Neuronal stem cell (in vitro differentiated cells): ENCODE measurements at regions not wholly inside any gene's neighbourhood (a gene's known extent, or its start where the extent isn't known, plus 50 kb on each side); places are given as distances from the start of the nearest gene placed in this dataset. TPM values are rescaled to one million over a fixed set of nuclear protein-coding genes. Genes with fewer than 3 reads are reported as not detected.

Experiments used
- DNase-seq: peaks from one replicate; pipeline ENCODE4 v3.0.0-alpha.2; 2013; ENCODE audit warnings: low spot score
- H2AFZ ChIP-seq: one replicate; pipeline ENCODE4 v1.6.1; 2013; ENCODE audit warnings: mild to moderate bottlenecking, low read length, inconsistent platforms
- H2AK5ac ChIP-seq: 2 replicates; pipeline ENCODE4 v1.6.1; 2013; ENCODE audit warnings: low read depth, mild to moderate bottlenecking, inconsistent platforms, low read length, moderate library complexity, mixed read lengths
- H2BK120ac ChIP-seq: 2 replicates; pipeline ENCODE4 v1.6.1; 2013; ENCODE audit warnings: low read depth, mild to moderate bottlenecking, inconsistent platforms, low read length, moderate library complexity, mixed read lengths
- H2BK12ac ChIP-seq: one replicate; pipeline ENCODE4 v1.6.1; 2013; ENCODE audit warnings: low read length, inconsistent platforms
- H2BK15ac ChIP-seq: 2 replicates; pipeline ENCODE4 v1.6.1; 2013; ENCODE audit warnings: mild to moderate bottlenecking, low read length, inconsistent platforms, mixed read lengths
- H2BK5ac ChIP-seq: one replicate; pipeline ENCODE4 v1.6.1; 2013; ENCODE audit warnings: inconsistent platforms, mild to moderate bottlenecking, low read length, moderate library complexity
- H3K14ac ChIP-seq: one replicate; pipeline ENCODE4 v1.6.1; 2013; ENCODE audit warnings: low read length, inconsistent platforms
- H3K18ac ChIP-seq: 2 replicates; pipeline ENCODE4 v1.6.1; 2013; ENCODE audit warnings: low read length, inconsistent platforms
- H3K23ac ChIP-seq: 2 replicates; pipeline ENCODE4 v1.6.1; 2013; ENCODE audit warnings: low read depth, mild to moderate bottlenecking, mixed read lengths, low read length, inconsistent platforms; ENCODE audit not compliant: poor library complexity
- H3K27ac ChIP-seq: replicated peaks from 3 replicates; pipeline ENCODE4 v1.5.1; 2013; ENCODE audit warnings: low read length, inconsistent platforms
- H3K27me3 ChIP-seq, 3 experiments: 2 replicates each; pipeline ENCODE4 v1.6.1; 2013; ENCODE audit warnings: low read length in 3 of 3, mild to moderate bottlenecking in 2 of 3, inconsistent platforms in 1 of 3, low read depth in 1 of 3, mixed read lengths in 1 of 3, moderate library complexity in 1 of 3; ENCODE audit not compliant: control insufficient read depth in 3 of 3, insufficient read depth in 3 of 3
- H3K36me3 ChIP-seq, 2 donors: replicated peaks in 1 of 2; 2 replicates each; pipeline ENCODE4 v1.6.1; 2013; ENCODE audit warnings: low read length in 2 of 2; ENCODE audit not compliant: control insufficient read depth in 2 of 2, insufficient read depth in 2 of 2
- H3K4ac ChIP-seq: 2 replicates; pipeline ENCODE4 v1.6.1; 2013; ENCODE audit warnings: inconsistent platforms, mild to moderate bottlenecking, low read length, moderate library complexity
- H3K4me1 ChIP-seq, 2 donors: 1 replicate in 1 of 2; 2 replicates in 1 of 2; pipeline ENCODE4 v1.6.1; 2013; ENCODE audit warnings: low read length in 2 of 2, low read depth in 1 of 2; ENCODE audit not compliant: control insufficient read depth in 2 of 2, insufficient read depth in 1 of 2
- H3K4me2 ChIP-seq: one replicate; pipeline ENCODE4 v1.6.1; 2013; ENCODE audit warnings: mild to moderate bottlenecking, low read length, inconsistent platforms; ENCODE audit not compliant: insufficient read depth, poor library complexity, severe bottlenecking
- H3K4me3 ChIP-seq, 2 donors: 2 replicates each; pipeline ENCODE4 v1.5.1; 2013; ENCODE audit warnings: low read length in 2 of 2, mild to moderate bottlenecking in 2 of 2, inconsistent platforms in 1 of 2, moderate library complexity in 1 of 2
- H3K79me1 ChIP-seq: one replicate; pipeline ENCODE4 v1.6.1; 2013; ENCODE audit warnings: low read depth, mild to moderate bottlenecking, inconsistent platforms, low read length, moderate library complexity
- H3K9ac ChIP-seq: one replicate; pipeline ENCODE4 v1.6.1; 2013; ENCODE audit warnings: mild to moderate bottlenecking, low read depth, low read length, inconsistent platforms; ENCODE audit not compliant: poor library complexity
- H3K9me3 ChIP-seq, 2 donors: replicated peaks in 1 of 2; 2 replicates each; pipeline versions ENCODE3 to v1.6.1; 2013; ENCODE audit warnings: low read length in 2 of 2, mild to moderate bottlenecking in 2 of 2, inconsistent platforms in 1 of 2, low read depth in 1 of 2, mixed read lengths in 1 of 2, moderate library complexity in 1 of 2; ENCODE audit not compliant: control insufficient read depth in 2 of 2, insufficient read depth in 1 of 2
- H4K8ac ChIP-seq: one replicate; pipeline ENCODE4 v1.6.1; 2013; ENCODE audit warnings: low read depth, mild to moderate bottlenecking, inconsistent platforms, low read length, moderate library complexity
- H4K91ac ChIP-seq: one replicate; pipeline ENCODE4 v1.6.1; 2013; ENCODE audit warnings: low read length, low read depth, mild to moderate bottlenecking, inconsistent platforms; ENCODE audit not compliant: poor library complexity
- WGBS, 2 donors: extraction: QIAGEN DNeasy Blood & Tissue Kit; methylation state at CpG; one replicate each; pipeline ENCODE4 v1.1.7; 2013; ENCODE audit warnings: missing lambda C conversion rate in 2 of 2, mixed read lengths in 1 of 2; ENCODE audit not compliant: insufficient read length in 2 of 2, insufficient replicate concordance in 1 of 2; ENCODE audit errors: extremely low coverage in 2 of 2; 5-methylcytosine and 5-hydroxymethylcytosine counted together
- small RNA-seq: library from polyadenylated mRNA; stranded (forward); fragments of <200 nt; extraction: miRNeasy Mini kit (QIAGEN cat#:217004); gene quantifications from one replicate; pipeline ENCODE3, GENCODE V24; 2013; ENCODE audit not compliant: insufficient read depth

DNA sequence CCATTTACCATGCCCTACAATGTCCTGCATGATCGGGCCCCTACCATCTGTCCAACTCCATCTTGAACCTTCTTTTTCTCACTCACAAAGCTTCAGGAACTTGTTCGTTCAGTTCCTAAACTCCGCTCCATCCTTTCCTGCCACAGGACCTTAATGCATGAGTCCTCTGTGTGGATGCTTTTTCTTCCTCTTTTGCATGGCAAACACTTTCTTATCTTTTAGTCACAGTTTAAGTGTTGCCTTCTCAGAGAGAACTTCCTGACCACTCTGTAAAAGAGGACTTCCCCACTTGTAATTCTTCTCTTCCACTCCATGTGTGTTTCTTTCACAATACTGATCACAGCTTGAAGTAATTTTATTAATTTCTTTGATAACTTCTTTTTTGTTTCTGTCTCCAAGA is 54.4 kb upstream of the ETV6 start:
- no peak overlapping the region for H3K18ac ChIP-seq
- peaks cover 0 to 2% of the 10 kb centered on the region in 2 donors for H3K9me3 ChIP-seq
- no CpG with 5 or more reads among the region's 3 CpGs for WGBS, 2 donors
- peaks cover 2 to 6% of the 10 kb centered on the region in 2 donors for H3K4me1 ChIP-seq
- no peaks in the 10 kb centered on the region for H3K79me1 ChIP-seq
- H3K4me3 ChIP-seq = no peak overlapping the region
- H2AK5ac ChIP-seq = no peak overlapping the region
- H3K4ac ChIP-seq = no peak overlapping the region
- H3K4me2 ChIP-seq = no peak overlapping the region
- H3K9ac ChIP-seq = no peak overlapping the region
- no peak overlapping the region for H2BK120ac ChIP-seq
- H2BK15ac ChIP-seq = no peak overlapping the region
- H4K91ac ChIP-seq = no peak overlapping the region
- no peaks in the 10 kb centered on the region for H3K27me3 ChIP-seq
- H2BK12ac ChIP-seq = no peak overlapping the region
- no peak overlapping the region for H3K23ac ChIP-seq
- H3K27ac ChIP-seq = no peak overlapping the region
- no peak for DNase-seq
- no peak overlapping the region for H2BK5ac ChIP-seq
- H3K36me3 ChIP-seq = no peaks in the 10 kb centered on the region
- no peak overlapping the region for H2AFZ ChIP-seq
- no peak overlapping the region for H4K8ac ChIP-seq
- no peak overlapping the region for H3K14ac ChIP-seq

DNA sequence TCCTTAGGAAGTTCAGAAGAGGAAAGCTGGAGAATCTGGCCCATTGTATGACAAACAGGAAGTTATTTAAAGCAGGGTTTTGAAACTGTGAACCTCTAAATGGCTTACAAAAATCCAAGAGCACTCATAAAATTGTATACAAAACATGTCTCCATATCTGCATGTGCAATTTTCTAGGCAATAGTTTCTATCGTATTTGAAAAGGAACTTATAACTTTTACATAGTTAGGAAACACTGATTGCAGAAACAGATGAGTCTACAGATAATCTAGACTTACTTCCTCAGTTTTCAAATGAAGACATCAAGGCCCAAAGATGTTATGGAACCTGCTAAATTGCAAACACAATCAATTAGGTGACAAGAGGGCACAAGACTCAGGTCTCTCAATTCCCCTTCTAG is 53.3 kb upstream of the ETV6 start:
- no peak overlapping the region for H3K14ac ChIP-seq
- no peak overlapping the region for H3K9ac ChIP-seq
- H3K27me3 ChIP-seq = no peaks in the 10 kb centered on the region
- no peak overlapping the region for H3K18ac ChIP-seq
- WGBS, 2 donors = no CpG with 5 or more reads among the region's 1 CpG
- H3K4me3 ChIP-seq = no peak overlapping the region
- H2BK15ac ChIP-seq = no peak overlapping the region
- no peak overlapping the region for H4K8ac ChIP-seq
- H3K27ac ChIP-seq = no peak overlapping the region
- no peak overlapping the region for H4K91ac ChIP-seq
- DNase-seq = no peak
- H2BK120ac ChIP-seq = no peak overlapping the region
- H3K23ac ChIP-seq = no peak overlapping the region
- H3K79me1 ChIP-seq = no peaks in the 10 kb centered on the region
- no peak overlapping the region for H2BK5ac ChIP-seq
- no peaks in the 10 kb centered on the region for H3K36me3 ChIP-seq
- H2AFZ ChIP-seq = no peak overlapping the region
- H3K4me2 ChIP-seq = no peak overlapping the region
- H3K4ac ChIP-seq = no peak overlapping the region
- H2AK5ac ChIP-seq = no peak overlapping the region
- H2BK12ac ChIP-seq = no peak overlapping the region
- H3K9me3 ChIP-seq = peaks cover 0 to 2% of the 10 kb centered on the region in 2 donors
- peaks cover 0 to 6% of the 10 kb centered on the region in 2 donors for H3K4me1 ChIP-seq

DNA sequence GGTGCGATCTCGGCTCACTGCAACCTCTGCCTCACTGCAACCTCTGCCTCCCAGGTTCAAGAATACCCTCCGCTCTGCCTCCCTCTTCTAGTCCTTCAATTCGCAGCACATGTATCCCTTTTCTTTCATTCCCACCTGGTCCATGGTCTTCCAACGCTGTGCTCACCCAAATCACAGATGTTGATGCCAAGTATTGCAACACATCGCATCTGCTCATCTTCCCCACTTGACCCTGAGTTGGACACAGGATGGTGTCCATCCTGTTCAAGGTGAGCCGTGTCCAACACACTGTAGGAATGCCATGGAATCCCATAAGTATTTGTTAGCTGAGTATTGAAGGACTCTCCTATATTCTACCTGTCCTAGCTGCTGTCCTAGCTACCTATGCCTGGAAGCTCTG is 50.6 kb upstream of the ETV6 start:
- Histone ChIP-seq H3K27me3 (no peaks in the 10 kb centered on the region), H2AFZ (no peak overlapping the region), H4K91ac (no peak overlapping the region), H3K14ac (no peak overlapping the region), H3K36me3 (no peaks in the 10 kb centered on the region), H3K18ac (no peak overlapping the region), H3K4me2 (no peak overlapping the region), H3K4me1 (no peaks in the 10 kb centered on the region), H2BK120ac (no peak overlapping the region), H3K9me3 (peaks cover 0 to 2% of the 10 kb centered on the region in 2 donors), H2BK5ac (no peak overlapping the region), H3K4me3 (no peak overlapping the region), H3K79me1 (no peaks in the 10 kb centered on the region), H4K8ac (no peak overlapping the region), H2BK15ac (no peak overlapping the region), H3K4ac (no peak overlapping the region), H2BK12ac (no peak overlapping the region), H3K27ac (no peak overlapping the region), H2AK5ac (no peak overlapping the region), H3K23ac (no peak overlapping the region), H3K9ac (no peak overlapping the region)
- no CpG with 5 or more reads among the region's 7 CpGs for WGBS, 2 donors
- no peak for DNase-seq

Small RNAs in the stretch of these regions (small RNA-seq; reads per million reads assigned to genes)
- gene AC007450.3 (not detected), gene HIGD1AP8 (not detected), gene RNU7-60P (not detected)
